K562 (cell line): ENCODE measurements at regions not wholly inside any gene's neighbourhood (a gene's known extent, or its start where the extent isn't known, plus 50 kb on each side); places are given as distances from the start of the nearest gene placed in this dataset.

Experiments
- ESRRB ChIP-seq: fragments of 250-450 bp; sonication (Bioruptor Pico); IDR thresholded peaks from 2 replicates; pipeline ENCODE4 v1.5.0; 2020; ENCODE audit warnings: mild to moderate bottlenecking, moderate library complexity, borderline replicate concordance
- HBP1 ChIP-seq: fragments of 450-650 bp; formaldehyde crosslinking; IDR thresholded peaks from 2 replicates; pipeline ENCODE4 v1.4.0; 2022; ENCODE audit warnings: missing genetic modification characterization
- L3MBTL2 ChIP-seq: fragments of 450-650 bp; IDR thresholded peaks from 2 replicates; pipeline ENCODE4 v1.6.1; 2016; ENCODE audit warnings: mild to moderate bottlenecking, moderate library complexity
- MECOM ChIP-seq: fragments of 250-450 bp; sonication (Bioruptor Pico); IDR thresholded peaks from 2 replicates; pipeline ENCODE4 v1.8.0; 2022; ENCODE audit warnings: inconsistent platforms
- ZFX ChIP-seq: sonication (generic); formaldehyde crosslinking; IDR thresholded peaks from 2 replicates; pipeline ENCODE4 v1.8.0; 2022; ENCODE audit warnings: mild to moderate bottlenecking, missing genetic modification reagents, moderate library complexity
- TF ChIP-seq, protein P1 (sequence below): sonication (generic); IDR thresholded peaks from 2 replicates; pipeline ENCODE4 v1.6.1; 2016
- TF ChIP-seq, protein P2 (sequence below): fragments of 450-650 bp; IDR thresholded peaks from 2 replicates; pipeline ENCODE4 v1.6.1; 2016; ENCODE audit warnings: mild to moderate bottlenecking, moderate library complexity

DNA sequence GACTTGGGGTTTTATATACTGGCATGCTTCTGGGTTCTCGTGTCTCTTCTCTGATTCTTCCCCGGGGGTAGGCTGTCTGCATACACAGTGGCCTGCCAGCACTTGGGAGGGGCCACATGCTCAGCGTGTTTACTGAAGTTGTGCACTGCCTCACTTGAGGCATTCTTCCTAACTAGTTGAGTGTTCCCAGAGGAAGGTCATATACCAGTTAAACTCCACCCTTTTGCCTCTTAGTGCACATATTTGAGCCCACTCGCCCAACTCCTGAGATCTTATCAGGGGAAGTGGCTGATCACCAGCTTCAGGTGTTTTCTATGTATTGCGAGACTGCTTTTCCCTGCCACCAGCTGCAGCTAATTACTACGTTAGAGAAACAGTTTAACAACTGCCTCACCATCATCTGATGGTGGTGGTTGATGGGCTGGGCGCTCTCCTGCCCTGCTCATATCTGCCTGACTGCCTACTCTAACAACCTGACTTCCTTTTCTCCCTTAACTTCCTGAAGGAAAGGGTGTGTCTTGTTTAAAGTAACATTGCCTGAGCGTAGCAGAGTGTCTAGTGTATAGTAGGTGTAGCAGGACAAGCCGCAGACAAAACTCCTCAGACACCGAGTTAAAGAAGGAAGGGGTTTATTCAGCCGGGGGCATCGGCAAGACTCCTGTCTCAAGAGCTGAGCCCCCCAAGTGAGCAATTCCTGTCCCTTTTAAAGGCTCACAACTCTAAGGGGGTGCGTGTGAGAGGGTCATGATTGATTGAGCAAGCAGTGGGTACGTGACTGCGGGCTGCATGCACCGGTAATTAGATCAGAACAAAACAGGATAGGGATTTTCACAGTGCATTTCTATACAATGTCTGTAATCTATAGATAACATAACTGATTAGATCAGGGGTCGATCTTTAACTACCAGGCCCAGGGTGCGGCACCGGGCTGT is 60.1 kb upstream of the CLINT1 start (continued):
- TF ChIP-seq, protein P1, sequence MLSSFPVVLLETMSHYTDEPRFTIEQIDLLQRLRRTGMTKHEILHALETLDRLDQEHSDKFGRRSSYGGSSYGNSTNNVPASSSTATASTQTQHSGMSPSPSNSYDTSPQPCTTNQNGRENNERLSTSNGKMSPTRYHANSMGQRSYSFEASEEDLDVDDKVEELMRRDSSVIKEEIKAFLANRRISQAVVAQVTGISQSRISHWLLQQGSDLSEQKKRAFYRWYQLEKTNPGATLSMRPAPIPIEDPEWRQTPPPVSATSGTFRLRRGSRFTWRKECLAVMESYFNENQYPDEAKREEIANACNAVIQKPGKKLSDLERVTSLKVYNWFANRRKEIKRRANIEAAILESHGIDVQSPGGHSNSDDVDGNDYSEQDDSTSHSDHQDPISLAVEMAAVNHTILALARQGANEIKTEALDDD = peak; percentile 81
- TF ChIP-seq ZFX = no peak
- TF ChIP-seq L3MBTL2 = peak; percentile 55; the same call in 1 of the 2 replicates
- TF ChIP-seq ESRRB (CRISPR knock-in tag) = no peak
- no peak for TF ChIP-seq HBP1 (CRISPR knock-in tag)
- TF ChIP-seq, protein P2, sequence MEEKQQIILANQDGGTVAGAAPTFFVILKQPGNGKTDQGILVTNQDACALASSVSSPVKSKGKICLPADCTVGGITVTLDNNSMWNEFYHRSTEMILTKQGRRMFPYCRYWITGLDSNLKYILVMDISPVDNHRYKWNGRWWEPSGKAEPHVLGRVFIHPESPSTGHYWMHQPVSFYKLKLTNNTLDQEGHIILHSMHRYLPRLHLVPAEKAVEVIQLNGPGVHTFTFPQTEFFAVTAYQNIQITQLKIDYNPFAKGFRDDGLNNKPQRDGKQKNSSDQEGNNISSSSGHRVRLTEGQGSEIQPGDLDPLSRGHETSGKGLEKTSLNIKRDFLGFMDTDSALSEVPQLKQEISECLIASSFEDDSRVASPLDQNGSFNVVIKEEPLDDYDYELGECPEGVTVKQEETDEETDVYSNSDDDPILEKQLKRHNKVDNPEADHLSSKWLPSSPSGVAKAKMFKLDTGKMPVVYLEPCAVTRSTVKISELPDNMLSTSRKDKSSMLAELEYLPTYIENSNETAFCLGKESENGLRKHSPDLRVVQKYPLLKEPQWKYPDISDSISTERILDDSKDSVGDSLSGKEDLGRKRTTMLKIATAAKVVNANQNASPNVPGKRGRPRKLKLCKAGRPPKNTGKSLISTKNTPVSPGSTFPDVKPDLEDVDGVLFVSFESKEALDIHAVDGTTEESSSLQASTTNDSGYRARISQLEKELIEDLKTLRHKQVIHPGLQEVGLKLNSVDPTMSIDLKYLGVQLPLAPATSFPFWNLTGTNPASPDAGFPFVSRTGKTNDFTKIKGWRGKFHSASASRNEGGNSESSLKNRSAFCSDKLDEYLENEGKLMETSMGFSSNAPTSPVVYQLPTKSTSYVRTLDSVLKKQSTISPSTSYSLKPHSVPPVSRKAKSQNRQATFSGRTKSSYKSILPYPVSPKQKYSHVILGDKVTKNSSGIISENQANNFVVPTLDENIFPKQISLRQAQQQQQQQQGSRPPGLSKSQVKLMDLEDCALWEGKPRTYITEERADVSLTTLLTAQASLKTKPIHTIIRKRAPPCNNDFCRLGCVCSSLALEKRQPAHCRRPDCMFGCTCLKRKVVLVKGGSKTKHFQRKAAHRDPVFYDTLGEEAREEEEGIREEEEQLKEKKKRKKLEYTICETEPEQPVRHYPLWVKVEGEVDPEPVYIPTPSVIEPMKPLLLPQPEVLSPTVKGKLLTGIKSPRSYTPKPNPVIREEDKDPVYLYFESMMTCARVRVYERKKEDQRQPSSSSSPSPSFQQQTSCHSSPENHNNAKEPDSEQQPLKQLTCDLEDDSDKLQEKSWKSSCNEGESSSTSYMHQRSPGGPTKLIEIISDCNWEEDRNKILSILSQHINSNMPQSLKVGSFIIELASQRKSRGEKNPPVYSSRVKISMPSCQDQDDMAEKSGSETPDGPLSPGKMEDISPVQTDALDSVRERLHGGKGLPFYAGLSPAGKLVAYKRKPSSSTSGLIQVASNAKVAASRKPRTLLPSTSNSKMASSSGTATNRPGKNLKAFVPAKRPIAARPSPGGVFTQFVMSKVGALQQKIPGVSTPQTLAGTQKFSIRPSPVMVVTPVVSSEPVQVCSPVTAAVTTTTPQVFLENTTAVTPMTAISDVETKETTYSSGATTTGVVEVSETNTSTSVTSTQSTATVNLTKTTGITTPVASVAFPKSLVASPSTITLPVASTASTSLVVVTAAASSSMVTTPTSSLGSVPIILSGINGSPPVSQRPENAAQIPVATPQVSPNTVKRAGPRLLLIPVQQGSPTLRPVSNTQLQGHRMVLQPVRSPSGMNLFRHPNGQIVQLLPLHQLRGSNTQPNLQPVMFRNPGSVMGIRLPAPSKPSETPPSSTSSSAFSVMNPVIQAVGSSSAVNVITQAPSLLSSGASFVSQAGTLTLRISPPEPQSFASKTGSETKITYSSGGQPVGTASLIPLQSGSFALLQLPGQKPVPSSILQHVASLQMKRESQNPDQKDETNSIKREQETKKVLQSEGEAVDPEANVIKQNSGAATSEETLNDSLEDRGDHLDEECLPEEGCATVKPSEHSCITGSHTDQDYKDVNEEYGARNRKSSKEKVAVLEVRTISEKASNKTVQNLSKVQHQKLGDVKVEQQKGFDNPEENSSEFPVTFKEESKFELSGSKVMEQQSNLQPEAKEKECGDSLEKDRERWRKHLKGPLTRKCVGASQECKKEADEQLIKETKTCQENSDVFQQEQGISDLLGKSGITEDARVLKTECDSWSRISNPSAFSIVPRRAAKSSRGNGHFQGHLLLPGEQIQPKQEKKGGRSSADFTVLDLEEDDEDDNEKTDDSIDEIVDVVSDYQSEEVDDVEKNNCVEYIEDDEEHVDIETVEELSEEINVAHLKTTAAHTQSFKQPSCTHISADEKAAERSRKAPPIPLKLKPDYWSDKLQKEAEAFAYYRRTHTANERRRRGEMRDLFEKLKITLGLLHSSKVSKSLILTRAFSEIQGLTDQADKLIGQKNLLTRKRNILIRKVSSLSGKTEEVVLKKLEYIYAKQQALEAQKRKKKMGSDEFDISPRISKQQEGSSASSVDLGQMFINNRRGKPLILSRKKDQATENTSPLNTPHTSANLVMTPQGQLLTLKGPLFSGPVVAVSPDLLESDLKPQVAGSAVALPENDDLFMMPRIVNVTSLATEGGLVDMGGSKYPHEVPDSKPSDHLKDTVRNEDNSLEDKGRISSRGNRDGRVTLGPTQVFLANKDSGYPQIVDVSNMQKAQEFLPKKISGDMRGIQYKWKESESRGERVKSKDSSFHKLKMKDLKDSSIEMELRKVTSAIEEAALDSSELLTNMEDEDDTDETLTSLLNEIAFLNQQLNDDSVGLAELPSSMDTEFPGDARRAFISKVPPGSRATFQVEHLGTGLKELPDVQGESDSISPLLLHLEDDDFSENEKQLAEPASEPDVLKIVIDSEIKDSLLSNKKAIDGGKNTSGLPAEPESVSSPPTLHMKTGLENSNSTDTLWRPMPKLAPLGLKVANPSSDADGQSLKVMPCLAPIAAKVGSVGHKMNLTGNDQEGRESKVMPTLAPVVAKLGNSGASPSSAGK = peak; percentile 56
- TF ChIP-seq MECOM = no peak
